OCI-LY3 (cell line): ENCODE measurements at regions not wholly inside any gene's neighbourhood (a gene's known extent, or its start where the extent isn't known, plus 50 kb on each side); places are given as distances from the start of the nearest gene placed in this dataset.

Source experiments
- H2AFZ ChIP-seq: fragments of 200-600, 300-600 bp; shearing (Covaris generic); 2 replicates; pipeline ENCODE4 v1.6.0; 2014; ENCODE audit warnings: antibody characterized with exemption, low read depth, low read length
- H3K27ac ChIP-seq: fragments of 200-600, 300-600 bp; sonication (generic); 2 replicates; pipeline ENCODE4 v1.5.1; 2014; ENCODE audit warnings: mild to moderate bottlenecking, low read length, moderate library complexity, mixed read lengths
- H3K27me3 ChIP-seq: fragments of 200-600, 300-600 bp; sonication (generic); 2 replicates; pipeline ENCODE4 v1.6.1; 2014; ENCODE audit warnings: low read depth, low read length, mixed read lengths
- H3K36me3 ChIP-seq: fragments of 200-600, 300-600 bp; sonication (generic); replicated peaks from 2 replicates; pipeline ENCODE3; 2014; ENCODE audit warnings: low read depth, low read length, mixed read lengths
- H3K4me1 ChIP-seq: fragments of 300-600, 200-600 bp; sonication (generic); 2 replicates; pipeline ENCODE4 v1.6.1; 2014; ENCODE audit warnings: low read length, mixed read lengths
- H3K4me2 ChIP-seq: fragments of 200-600, 300-600 bp; sonication (generic); 2 replicates; pipeline ENCODE4 v1.6.1; 2014; ENCODE audit warnings: low read length, mixed read lengths
- H3K4me3 ChIP-seq: fragments of 300-600, 200-600 bp; sonication (generic); 2 replicates; pipeline ENCODE4 v1.5.1; 2014; ENCODE audit warnings: antibody characterized with exemption, mild to moderate bottlenecking, low read length, moderate library complexity
- H3K79me2 ChIP-seq: fragments of 300-600, 200-600 bp; shearing (Covaris generic); 2 replicates; pipeline ENCODE4 v1.6.1; 2014; ENCODE audit warnings: mild to moderate bottlenecking, low read length, mixed read lengths
- H3K9ac ChIP-seq: fragments of 300-600, 200-600 bp; shearing (Covaris generic); 2 replicates; pipeline ENCODE4 v1.6.0; 2014; ENCODE audit warnings: mild to moderate bottlenecking, low read length, moderate library complexity
- H3K9me3 ChIP-seq: fragments of 200-600, 300-600 bp; shearing (Covaris generic); 2 replicates; pipeline ENCODE4 v1.6.1; 2014; ENCODE audit warnings: low read length, mixed read lengths; ENCODE audit not compliant: insufficient read depth
- H4K20me1 ChIP-seq: fragments of 200-600, 300-600 bp; sonication (generic); 2 replicates; pipeline ENCODE4 v1.6.1; 2016; ENCODE audit warnings: low read length, mixed read lengths; ENCODE audit not compliant: insufficient read depth
- CTCF ChIP-seq: fragments of 200-600, 300-600 bp; sonication (generic); IDR thresholded peaks from 2 replicates; pipeline ENCODE4 v1.5.1; 2014; ENCODE audit warnings: antibody characterized with exemption, low read length, low read depth
- EZH2phosphoT487 ChIP-seq: fragments of 200-600 bp; shearing (Covaris generic); IDR thresholded peaks from 2 replicates; pipeline ENCODE4 v1.6.1; 2018; ENCODE audit warnings: antibody characterized with exemption, mixed run types, low read depth

DNA sequence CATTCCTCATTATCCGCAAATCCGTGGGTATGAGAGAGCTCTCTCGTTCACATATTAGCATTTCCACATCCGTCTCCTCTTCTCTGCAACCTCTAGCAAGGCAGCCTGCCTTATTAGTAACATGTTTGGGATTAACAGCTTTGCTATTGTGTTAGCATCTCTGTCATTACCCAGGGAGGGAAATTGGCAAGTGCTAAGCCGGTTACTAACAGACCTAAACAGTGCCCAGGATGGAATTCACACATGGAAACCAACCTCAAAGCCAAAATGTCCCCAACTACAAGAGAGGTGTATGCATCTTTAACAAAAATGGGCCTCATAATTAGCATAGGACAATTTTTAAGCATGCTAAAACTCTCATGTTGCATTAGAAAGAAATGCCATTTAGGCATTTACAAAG lies 309.0 kb upstream of the MEIS1 start:
- Histone ChIP-seq H3K4me1 (no peaks in the 10 kb centered on the region), H4K20me1 (no peaks in the 10 kb centered on the region), H3K4me3 (no peak overlapping the region), H2AFZ (no peak overlapping the region), H3K36me3 (no peaks in the 10 kb centered on the region), H3K4me2 (no peak overlapping the region), H3K27ac (no peak overlapping the region), H3K9ac (no peak overlapping the region), H3K27me3 (no peaks in the 10 kb centered on the region), H3K79me2 (no peaks in the 10 kb centered on the region), H3K9me3 (no peaks in the 10 kb centered on the region)
- TF ChIP-seq EZH2phosphoT487: no peak
- no peak for TF ChIP-seq CTCF

- Histone ChIP-seq H3K27ac (no peak overlapping the region), H3K4me1 (no peaks in the 10 kb centered on the region)
Measured at GRCh38 chr2:66122516-66122915, 312.4 kb upstream of the MEIS1 start.

DNA sequence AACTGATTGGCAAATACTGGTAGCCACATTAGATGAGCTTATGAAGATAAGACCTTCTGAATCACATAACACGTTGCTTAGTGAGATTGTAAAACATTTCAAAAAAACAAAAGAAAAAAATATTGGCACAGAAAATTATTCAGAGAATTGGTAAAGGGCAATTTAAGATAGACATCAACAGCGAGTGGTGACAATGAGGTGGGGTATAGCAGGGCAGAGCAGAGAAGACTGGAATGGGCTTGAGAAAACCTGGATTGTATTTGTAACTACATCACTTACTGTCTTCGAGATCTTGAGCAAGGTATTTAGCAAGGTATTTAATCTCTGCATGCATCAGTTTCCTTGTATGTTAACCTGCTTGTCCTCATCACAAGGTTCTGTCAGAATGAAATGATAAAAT lies 313.0 kb upstream of the MEIS1 start:
- Histone ChIP-seq H3K27ac (no peak overlapping the region), H2AFZ (no peak overlapping the region), H3K36me3 (no peaks in the 10 kb centered on the region), H3K4me2 (no peak overlapping the region), H3K4me3 (no peak overlapping the region), H3K79me2 (no peaks in the 10 kb centered on the region), H3K4me1 (no peaks in the 10 kb centered on the region), H3K9ac (no peak overlapping the region), H3K27me3 (no peaks in the 10 kb centered on the region), H3K9me3 (no peaks in the 10 kb centered on the region), H4K20me1 (no peaks in the 10 kb centered on the region)
- no peak for TF ChIP-seq EZH2phosphoT487
- no peak for TF ChIP-seq CTCF

More at GRCh38 chr2:66122516-66122915, 312.4 kb upstream of the MEIS1 start:
- H4K20me1 ChIP-seq: no peaks in the 10 kb centered on the region
- H3K9me3 ChIP-seq: no peaks in the 10 kb centered on the region
- no peaks in the 10 kb centered on the region for H3K36me3 ChIP-seq
- no peak overlapping the region for H3K4me2 ChIP-seq
- no peak overlapping the region for H3K4me3 ChIP-seq
- no peaks in the 10 kb centered on the region for H3K27me3 ChIP-seq
- no peak for TF ChIP-seq CTCF
- no peak for TF ChIP-seq EZH2phosphoT487
- H3K9ac ChIP-seq: no peak overlapping the region
- no peaks in the 10 kb centered on the region for H3K79me2 ChIP-seq
- no peak overlapping the region for H2AFZ ChIP-seq

GRCh38 chr2:66113988-66114625 lies 320.8 kb upstream of the MEIS1 start:
- no peaks in the 10 kb centered on the region for H3K4me1 ChIP-seq

More at GRCh38 chr2:66113988-66114625, 320.8 kb upstream of the MEIS1 start:
- Histone ChIP-seq H3K9ac (no peak overlapping the region), H3K9me3 (peaks cover 10% of the 10 kb centered on the region), H2AFZ (no peak overlapping the region), H3K79me2 (no peaks in the 10 kb centered on the region), H4K20me1 (no peaks in the 10 kb centered on the region), H3K27me3 (no peaks in the 10 kb centered on the region), H3K4me3 (no peak overlapping the region), H3K4me2 (no peak overlapping the region), H3K27ac (no peak overlapping the region), H3K36me3 (peaks cover 2% of the 10 kb centered on the region)
- TF ChIP-seq CTCF (no peak), EZH2phosphoT487 (no peak)
